Tibial nerve (tissue), 3 donors: ENCODE measurements at regions not wholly inside any gene's neighbourhood (a gene's known extent, or its start where the extent isn't known, plus 50 kb on each side); places are given as distances from the start of the nearest gene placed in this dataset.

Experiments used
- CTCF ChIP-seq, 5 experiments: fragments of 200-600 bp in 3 of 5; fragments of 450-650 bp in 2 of 5; sonication (generic) in 3 of 5; IDR thresholded peaks; one replicate each; pipeline ENCODE4 v1.5.1; 2016 to 2019; ENCODE audit warnings: antibody characterized with exemption in 5 of 5, mild to moderate bottlenecking in 3 of 5, moderate library complexity in 2 of 5
- POLR2A ChIP-seq, 2 donors: fragments of 450-650 bp; IDR thresholded peaks; one replicate each; pipeline ENCODE4 v1.6.1; 2017; ENCODE audit warnings: antibody characterized with exemption in 2 of 2, mild to moderate bottlenecking in 2 of 2, moderate library complexity in 2 of 2

GRCh38 chr14:34087571-34087970 lies 136.7 kb upstream of the EGLN3 start:
- no peak for TF ChIP-seq CTCF (IDR thresholded peaks at IDR 0.05)
- no peak for TF ChIP-seq POLR2A (IDR thresholded peaks at IDR 0.05)
